ENCODE measurements at regions not wholly inside any gene's neighbourhood (a gene's known extent, or its start where the extent isn't known, plus 50 kb on each side); places are given as distances from the start of the nearest gene placed in this dataset.

GRCh38 chr14:58898655-58899316 is 261.0 kb downstream of the DACT1 start:
- Histone ChIP-seq H2AFZ (ENCODE audit: low read length) (no peak overlapping the region), H3K27ac (ENCODE audit: extremely low read length, insufficient read depth, low read length) (no peak overlapping the region), H3K4me2 (ENCODE audit: low read depth, low read length) (no peak overlapping the region), H3K79me2 (ENCODE audit: insufficient read depth, low read length) (no peaks in the 10 kb centered on the region), H3K9me3 (ENCODE audit: low read length) (no peaks in the 10 kb centered on the region), H3K4me1 (ENCODE audit: insufficient read depth, low read length) (no peaks in the 10 kb centered on the region), H3K9ac (ENCODE audit: insufficient read depth, low read depth, low read length) (no peak overlapping the region), H3K36me3 (replicated peaks in 1 of 2; ENCODE audit: control insufficient read depth in 1 of 2, insufficient read depth in 2 of 2, low read length in 2 of 2) (no peaks in the 10 kb centered on the region), H4K20me1 (ENCODE audit: insufficient read depth, low read length) (no peaks in the 10 kb centered on the region), H3K4me3 (replicated peaks in 1 of 3; ENCODE audit: insufficient read depth in 1 of 3, low read depth in 2 of 3, low read length in 3 of 3) (no peak overlapping the region), H3K27me3 (ENCODE audit: control insufficient read depth in 1 of 2, insufficient read depth in 2 of 2, low read length in 2 of 2) (no peaks in the 10 kb centered on the region)
- ATAC-seq (no peak), DNase-seq (ENCODE audit: low spot score) (no peak), FAIRE-seq (no peak)
- WGBS (ENCODE audit: low lambda C conversion rate), result 3% methylated on average over 4 of the region's 4 CpGs
- in situ Hi-C loops (cut with HindIII; ENCODE audit: extremely low pct_ligation_motif_present, low pct_unique_long_range_greater_than_20kb) (no loop called here), intact Hi-C loops (cut with micrococcal nuclease; ENCODE audit: unreplicated experiment) (no loop called here)
- BruUV-seq (replicated peaks), result no TSS peak
- POLR2A ChIA-PET, result no interaction called here
- TF ChIP-seq TBP (CRISPR knock-in tag; IDR thresholded peaks at IDR 0.05) (no peak), HNRNPLL (IDR thresholded peaks at IDR 0.05; ENCODE audit: low read depth, low read length, poor library complexity, severe bottlenecking) (no peak), SNAPC2 (CRISPR knock-in tag; IDR thresholded peaks at IDR 0.05) (no peak), GFI1 (CRISPR knock-in tag; IDR thresholded peaks at IDR 0.05; ENCODE audit: borderline replicate concordance) (no peak), MYNN (CRISPR knock-in tag; IDR thresholded peaks at IDR 0.05; ENCODE audit: low read depth) (no peak), ZFP62 (CRISPR knock-in tag; IDR thresholded peaks at IDR 0.05) (no peak), EHMT2 (IDR thresholded peaks at IDR 0.05; ENCODE audit: borderline replicate concordance, low read depth, low read length) (no peak), PRPF4 (IDR thresholded peaks at IDR 0.05; ENCODE audit: low read depth, low read length, poor library complexity, severe bottlenecking) (no peak), HHEX (CRISPR knock-in tag; IDR thresholded peaks at IDR 0.05) (no peak), TRIM24 (CRISPR knock-in tag; IDR thresholded peaks at IDR 0.05) (no peak), ZNF672 (CRISPR knock-in tag; IDR thresholded peaks at IDR 0.05) (no peak), RBAK (CRISPR knock-in tag; IDR thresholded peaks at IDR 0.05) (no peak)
- TF ChIP-seq, protein P1, sequence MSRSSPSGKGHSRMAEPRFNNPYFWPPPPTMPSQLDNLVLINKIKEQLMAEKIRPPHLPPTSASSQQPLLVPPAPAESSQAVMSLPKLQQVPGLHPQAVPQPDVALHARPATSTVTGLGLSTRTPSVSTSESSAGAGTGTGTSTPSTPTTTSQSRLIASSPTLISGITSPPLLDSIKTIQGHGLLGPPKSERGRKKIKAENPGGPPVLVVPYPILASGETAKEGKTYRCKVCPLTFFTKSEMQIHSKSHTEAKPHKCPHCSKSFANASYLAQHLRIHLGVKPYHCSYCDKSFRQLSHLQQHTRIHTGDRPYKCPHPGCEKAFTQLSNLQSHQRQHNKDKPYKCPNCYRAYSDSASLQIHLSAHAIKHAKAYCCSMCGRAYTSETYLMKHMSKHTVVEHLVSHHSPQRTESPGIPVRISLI (CRISPR knock-in tag; IDR thresholded peaks at IDR 0.05; ENCODE audit: borderline replicate concordance), result no peak
- CTCF ChIA-PET (ENCODE audit: low intra/inter-chr PET ratio, low total read pairs), result no interaction called here

Measured in HepG2 (cell line).